GM20000 (cell line): ENCODE measurements at regions not wholly inside any gene's neighbourhood (a gene's known extent, or its start where the extent isn't known, plus 50 kb on each side); places are given as distances from the start of the nearest gene placed in this dataset.

Experiments
- DNase-seq: peaks from one replicate; pipeline ENCODE4 v3.0.0; 2012; ENCODE audit warnings: low spot score
- TF ChIP-seq, protein P1 (sequence below): IDR thresholded peaks from 2 replicates; pipeline ENCODE4 v1.5.1; 2012; ENCODE audit warnings: mild to moderate bottlenecking, control low read depth; ENCODE audit errors: extremely low read depth, missing control alignments

DNA sequence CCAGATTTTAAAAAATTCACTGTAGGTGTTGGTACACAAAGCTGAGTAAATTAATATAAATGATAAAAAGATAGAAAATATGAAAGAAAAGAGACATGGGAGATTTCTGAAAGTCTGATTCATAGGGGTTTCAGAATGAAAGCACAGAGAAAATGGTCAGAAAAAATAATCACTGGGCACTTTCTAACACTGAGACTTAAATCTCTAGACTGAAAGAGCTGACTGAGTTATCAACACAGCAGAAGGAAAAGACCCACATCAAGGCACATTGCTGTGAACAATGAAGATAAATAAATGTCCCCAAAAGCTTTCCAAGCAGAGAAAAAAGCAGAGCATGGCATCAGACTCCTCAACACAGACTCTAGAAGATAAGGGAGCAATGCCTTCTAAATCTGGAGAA is 277.2 kb downstream of the BCL2 start:
- TF ChIP-seq, protein P1, sequence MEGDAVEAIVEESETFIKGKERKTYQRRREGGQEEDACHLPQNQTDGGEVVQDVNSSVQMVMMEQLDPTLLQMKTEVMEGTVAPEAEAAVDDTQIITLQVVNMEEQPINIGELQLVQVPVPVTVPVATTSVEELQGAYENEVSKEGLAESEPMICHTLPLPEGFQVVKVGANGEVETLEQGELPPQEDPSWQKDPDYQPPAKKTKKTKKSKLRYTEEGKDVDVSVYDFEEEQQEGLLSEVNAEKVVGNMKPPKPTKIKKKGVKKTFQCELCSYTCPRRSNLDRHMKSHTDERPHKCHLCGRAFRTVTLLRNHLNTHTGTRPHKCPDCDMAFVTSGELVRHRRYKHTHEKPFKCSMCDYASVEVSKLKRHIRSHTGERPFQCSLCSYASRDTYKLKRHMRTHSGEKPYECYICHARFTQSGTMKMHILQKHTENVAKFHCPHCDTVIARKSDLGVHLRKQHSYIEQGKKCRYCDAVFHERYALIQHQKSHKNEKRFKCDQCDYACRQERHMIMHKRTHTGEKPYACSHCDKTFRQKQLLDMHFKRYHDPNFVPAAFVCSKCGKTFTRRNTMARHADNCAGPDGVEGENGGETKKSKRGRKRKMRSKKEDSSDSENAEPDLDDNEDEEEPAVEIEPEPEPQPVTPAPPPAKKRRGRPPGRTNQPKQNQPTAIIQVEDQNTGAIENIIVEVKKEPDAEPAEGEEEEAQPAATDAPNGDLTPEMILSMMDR, result no peak

DNA sequence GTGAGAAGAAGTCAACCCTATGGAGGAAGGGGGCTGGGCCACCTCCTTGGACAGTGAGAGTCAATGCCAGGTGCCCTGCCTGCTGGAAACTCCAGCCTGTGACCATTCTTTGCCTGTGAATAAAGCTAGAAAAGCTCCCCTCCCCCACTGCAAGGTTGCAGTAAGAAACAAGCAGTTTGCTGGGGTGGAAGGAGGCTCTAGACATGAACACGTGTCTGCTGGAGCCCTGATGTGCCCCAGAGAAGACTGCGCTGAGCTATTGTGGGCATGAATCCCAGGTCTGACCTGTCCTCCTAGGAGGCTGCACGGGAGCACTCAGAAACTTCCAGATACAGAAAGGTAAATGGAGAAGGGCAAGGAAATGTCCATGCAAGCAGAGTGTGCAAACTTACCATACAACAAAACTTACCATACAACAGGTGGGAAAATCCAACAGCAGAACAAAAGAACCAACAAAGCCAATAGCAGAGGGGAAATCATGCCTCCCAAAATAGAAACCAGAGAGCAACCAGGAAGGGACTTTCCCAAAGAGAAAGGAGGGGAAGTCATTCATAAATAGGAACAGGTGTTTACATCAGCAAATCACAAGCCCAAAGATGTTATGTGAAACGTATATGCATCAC is 278.7 kb downstream of the BCL2 start:
- peak; percentile 65 for DNase-seq
- TF ChIP-seq, protein P1, result no peak

More for the DNA sequence above, 277.2 kb downstream of the BCL2 start:
- no peak for DNase-seq

DNA sequence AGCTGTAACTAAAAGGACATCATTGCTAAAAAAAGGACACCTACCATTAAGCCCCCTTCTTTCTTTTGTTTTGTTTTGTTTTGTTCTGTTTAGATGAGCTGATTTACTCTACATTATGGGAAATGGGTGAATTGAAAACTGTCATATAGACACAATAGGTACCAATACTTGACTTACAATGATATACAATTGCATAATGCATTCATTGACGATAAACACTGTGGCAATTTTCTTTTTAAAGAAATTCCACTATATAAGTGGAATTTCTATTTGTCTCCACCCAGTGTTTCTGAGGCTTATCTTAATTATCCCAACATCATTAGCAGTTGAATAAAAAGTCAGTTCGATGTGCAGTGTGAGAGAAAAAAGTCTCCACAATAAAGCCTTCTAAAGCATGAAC is 282.1 kb downstream of the BCL2 start:
- no peak for DNase-seq
- TF ChIP-seq, protein P1, result no peak

DNA sequence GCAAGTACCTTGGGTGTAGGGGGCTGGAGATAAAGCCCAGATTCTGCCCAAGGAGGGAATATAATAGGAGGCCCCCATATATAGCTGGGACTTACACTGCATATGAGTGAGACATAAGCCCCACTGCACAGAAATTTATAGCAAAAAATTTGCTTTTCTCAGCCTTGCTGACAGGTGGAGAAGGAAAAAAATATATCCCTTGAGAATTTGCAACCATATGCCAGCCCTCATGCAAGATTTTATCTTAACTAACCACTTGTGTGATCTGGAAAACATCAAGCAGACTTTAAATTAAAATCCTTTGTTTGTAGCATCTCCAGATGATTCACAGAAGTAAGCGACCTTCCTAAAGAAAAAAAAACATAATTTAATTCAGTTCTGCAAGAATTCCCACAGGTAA is 288.2 kb downstream of the BCL2 start:
- TF ChIP-seq, protein P1, result no peak
- no peak for DNase-seq
